Activated naive CD4-positive, alpha-beta T cell treated with anti-CD3 and anti-CD28 coated beads for 36 hours (primary cell): ENCODE measurements at regions not wholly inside any gene's neighbourhood (a gene's known extent, or its start where the extent isn't known, plus 50 kb on each side); places are given as distances from the start of the nearest gene placed in this dataset.
"Not testable (repeated sequence)": the region's sequence is repeated elsewhere in the genome, so short reads cannot be mapped to it uniquely, and the experiment has no call there.

Experiments
- CTCF ChIA-PET: fragments of 350-600 bp; sonication (Branson Sonifier 250); formaldehyde crosslinking; loops from one replicate; lab custom pipeline; 2021; ENCODE audit warnings: antibody characterized with exemption; lab: Charles Lee
- DNase-seq: peaks from one replicate; pipeline ENCODE4 v3.0.0-alpha.2; 2020
- H3K27ac Mint-ChIP-seq: one replicate; pipeline ENCODE4 v1.8.0; 2021; ENCODE audit warnings: mild to moderate bottlenecking, mixed read lengths
- H3K27me3 Mint-ChIP-seq: one replicate; pipeline ENCODE4 v1.8.0; 2021; ENCODE audit warnings: low read depth, mixed read lengths
- H3K36me3 Mint-ChIP-seq: one replicate; pipeline ENCODE4 v1.8.0; 2021; ENCODE audit warnings: low read depth, mixed read lengths
- H3K4me1 Mint-ChIP-seq: one replicate; pipeline ENCODE4 v1.8.0; 2021; ENCODE audit warnings: low read depth, mixed read lengths
- H3K4me3 Mint-ChIP-seq: one replicate; pipeline ENCODE4 v1.8.0; 2021; ENCODE audit warnings: mild to moderate bottlenecking, moderate library complexity, mixed read lengths
- H3K9me3 Mint-ChIP-seq: one replicate; pipeline ENCODE4 v1.8.0; 2021; ENCODE audit warnings: mixed read lengths
- intact Hi-C: fragments of 100-400 bp; cut with micrococcal nuclease; formaldehyde crosslinking; loops from one replicate; pipeline ENCODE4 v1.15.1; 2023

GRCh38 chr18:60197671-60198462 lies 174.7 kb downstream of the MC4R start:
- CTCF ChIA-PET = interaction anchor here (0.6 kb wide), 1 partner anchor 10 kb away, joined by 3 read pairs; no protein-coding TSS in a partner anchor
- no peak overlapping the region for H3K4me3 Mint-ChIP-seq
- no peaks in the 10 kb centered on the region for H3K4me1 Mint-ChIP-seq
- no peak overlapping the region for H3K27ac Mint-ChIP-seq
- H3K27me3 Mint-ChIP-seq = no peaks in the 10 kb centered on the region
- no peaks in the 10 kb centered on the region for H3K36me3 Mint-ChIP-seq
- H3K9me3 Mint-ChIP-seq = no peaks in the 10 kb centered on the region
- intact Hi-C loops = no loop called here
- no peak for DNase-seq

- Mint-ChIP-seq H3K36me3 (no peaks in the 10 kb centered on the region), H3K27me3 (no peaks in the 10 kb centered on the region), H3K27ac (no peak overlapping the region), H3K9me3 (no peaks in the 10 kb centered on the region), H3K4me1 (no peaks in the 10 kb centered on the region), H3K4me3 (no peak overlapping the region)
- intact Hi-C loops = no loop called here
- CTCF ChIA-PET = no interaction called here
- no peak for DNase-seq
Observed at GRCh38 chr18:60196836-60197606, 175.6 kb downstream of the MC4R start.

GRCh38 chr18:60193780-60194179 lies 178.8 kb downstream of the MC4R start:
- intact Hi-C loops = no loop called here
- Mint-ChIP-seq H3K27ac (no peak overlapping the region), H3K4me3 (no peak overlapping the region), H3K27me3 (no peaks in the 10 kb centered on the region), H3K9me3 (no peaks in the 10 kb centered on the region), H3K36me3 (no peaks in the 10 kb centered on the region), H3K4me1 (no peaks in the 10 kb centered on the region)
- no peak for DNase-seq
- CTCF ChIA-PET = interaction anchor here (1.8 kb wide), 1 partner anchor 205 kb away, joined by 6 read pairs; no protein-coding TSS in a partner anchor

GRCh38 chr18:60191926-60192325 lies 180.6 kb downstream of the MC4R start:
- CTCF ChIA-PET = interaction anchor here (1.0 kb wide), 1 partner anchor 204 kb away, joined by 3 read pairs; no protein-coding TSS in a partner anchor
- H3K36me3 Mint-ChIP-seq = no peaks in the 10 kb centered on the region

GRCh38 chr18:60189856-60190255 lies 182.7 kb downstream of the MC4R start:
- CTCF ChIA-PET = no interaction called here
- intact Hi-C loops = no loop called here
- H3K4me1 Mint-ChIP-seq = no peaks in the 10 kb centered on the region
- no peak for DNase-seq
- no peaks in the 10 kb centered on the region for H3K9me3 Mint-ChIP-seq
- no peak overlapping the region for H3K27ac Mint-ChIP-seq
- no peaks in the 10 kb centered on the region for H3K27me3 Mint-ChIP-seq
- H3K4me3 Mint-ChIP-seq = no peak overlapping the region
- H3K36me3 Mint-ChIP-seq = no peaks in the 10 kb centered on the region

More at GRCh38 chr18:60191926-60192325, 180.6 kb downstream of the MC4R start:
- H3K27ac Mint-ChIP-seq = no peak overlapping the region
- intact Hi-C loops = no loop called here
- H3K27me3 Mint-ChIP-seq = no peaks in the 10 kb centered on the region
- H3K4me3 Mint-ChIP-seq = no peak overlapping the region
- no peaks in the 10 kb centered on the region for H3K9me3 Mint-ChIP-seq
- H3K4me1 Mint-ChIP-seq = no peaks in the 10 kb centered on the region
- no peak for DNase-seq

- DNase-seq = no peak
- H3K27ac Mint-ChIP-seq = no peak overlapping the region
- H3K36me3 Mint-ChIP-seq = no peaks in the 10 kb centered on the region
- H3K4me1 Mint-ChIP-seq = no peaks in the 10 kb centered on the region
- H3K27me3 Mint-ChIP-seq = no peaks in the 10 kb centered on the region
- no peaks in the 10 kb centered on the region for H3K9me3 Mint-ChIP-seq
- no peak overlapping the region for H3K4me3 Mint-ChIP-seq
- intact Hi-C loops = no loop called here
- CTCF ChIA-PET = interaction anchor here (0.6 kb wide), 1 partner anchor 288 kb away, joined by 5 read pairs; no protein-coding TSS in a partner anchor
Observed at GRCh38 chr18:60188958-60189357, 183.6 kb downstream of the MC4R start.

GRCh38 chr18:60182223-60182622 lies 190.4 kb downstream of the MC4R start:
- H3K4me1 Mint-ChIP-seq = no peaks in the 10 kb centered on the region
- H3K27me3 Mint-ChIP-seq = no peaks in the 10 kb centered on the region
- H3K27ac Mint-ChIP-seq = no peak overlapping the region
- CTCF ChIA-PET = no interaction called here
- no peaks in the 10 kb centered on the region for H3K9me3 Mint-ChIP-seq
- no peak overlapping the region for H3K4me3 Mint-ChIP-seq
- no peak for DNase-seq
- intact Hi-C loops = no loop called here
- H3K36me3 Mint-ChIP-seq = no peaks in the 10 kb centered on the region

GRCh38 chr18:60180671-60181070 lies 191.9 kb downstream of the MC4R start:
- DNase-seq = no peak
- CTCF ChIA-PET = no interaction called here
- H3K27ac Mint-ChIP-seq = no peak overlapping the region

GRCh38 chr18:60178224-60178623 lies 194.4 kb downstream of the MC4R start:
- H3K36me3 Mint-ChIP-seq, H3K4me3 Mint-ChIP-seq, H3K9me3 Mint-ChIP-seq, H3K4me1 Mint-ChIP-seq, H3K27me3 Mint-ChIP-seq, H3K27ac Mint-ChIP-seq, intact Hi-C loops, DNase-seq: not testable (repeated sequence)
- CTCF ChIA-PET = interaction anchor here (0.7 kb wide), 1 partner anchor 188 kb away, joined by 3 read pairs; no protein-coding TSS in a partner anchor

More at GRCh38 chr18:60180671-60181070, 191.9 kb downstream of the MC4R start:
- Mint-ChIP-seq H3K9me3 (no peaks in the 10 kb centered on the region), H3K4me3 (no peak overlapping the region), H3K4me1 (no peaks in the 10 kb centered on the region), H3K27me3 (no peaks in the 10 kb centered on the region), H3K36me3 (no peaks in the 10 kb centered on the region)
- intact Hi-C loops = no loop called here

- Mint-ChIP-seq H3K27ac (no peak overlapping the region), H3K4me1 (no peaks in the 10 kb centered on the region), H3K4me3 (no peak overlapping the region), H3K9me3 (no peaks in the 10 kb centered on the region), H3K27me3 (no peaks in the 10 kb centered on the region), H3K36me3 (no peaks in the 10 kb centered on the region)
- DNase-seq = no peak
- intact Hi-C loops = no loop called here
- CTCF ChIA-PET = no interaction called here
Observed at GRCh38 chr18:60176259-60176658, 196.3 kb downstream of the MC4R start.

- no peak for DNase-seq
- CTCF ChIA-PET = no interaction called here
- no peaks in the 10 kb centered on the region for H3K27me3 Mint-ChIP-seq
- H3K4me3 Mint-ChIP-seq = no peak overlapping the region
- intact Hi-C loops = no loop called here
- H3K9me3 Mint-ChIP-seq = no peaks in the 10 kb centered on the region
- H3K36me3 Mint-ChIP-seq = no peaks in the 10 kb centered on the region
- H3K27ac Mint-ChIP-seq = no peak overlapping the region
- no peaks in the 10 kb centered on the region for H3K4me1 Mint-ChIP-seq
Observed at GRCh38 chr18:60174832-60175231, 197.7 kb downstream of the MC4R start.

GRCh38 chr18:60172030-60172429 lies 200.5 kb downstream of the MC4R start:
- Mint-ChIP-seq H3K4me1 (no peaks in the 10 kb centered on the region), H3K27ac (no peak overlapping the region), H3K27me3 (no peaks in the 10 kb centered on the region), H3K4me3 (no peak overlapping the region), H3K36me3 (no peaks in the 10 kb centered on the region), H3K9me3 (no peaks in the 10 kb centered on the region)
- intact Hi-C loops = no loop called here
- DNase-seq = no peak
- CTCF ChIA-PET = no interaction called here
